Trophoblast cell (in vitro differentiated cells and primary cell): ENCODE measurements at regions not wholly inside any gene's neighbourhood (a gene's known extent, or its start where the extent isn't known, plus 50 kb on each side); places are given as distances from the start of the nearest gene placed in this dataset.
"Not testable (repeated sequence)": the region's sequence is repeated elsewhere in the genome, so short reads cannot be mapped to it uniquely, and the experiment has no call there.

Experiments
- DNase-seq, 2 donors: peaks; one replicate each; pipeline ENCODE4 v3.0.0-alpha.2; 2016
- H2AFZ ChIP-seq: 2 replicates; pipeline ENCODE4 v1.6.1; 2013; ENCODE audit warnings: low read length, moderate library complexity, mild to moderate bottlenecking; ENCODE audit not compliant: insufficient read depth, poor library complexity
- H2AK5ac ChIP-seq: 2 replicates; pipeline ENCODE4 v1.6.1; 2013; ENCODE audit warnings: mild to moderate bottlenecking, low read length
- H2BK120ac ChIP-seq: 2 replicates; pipeline ENCODE4 v1.6.1; 2013; ENCODE audit warnings: low read length, mild to moderate bottlenecking, moderate library complexity; ENCODE audit not compliant: insufficient read depth, poor library complexity
- H2BK12ac ChIP-seq: 2 replicates; pipeline ENCODE4 v1.6.1; 2013; ENCODE audit warnings: mild to moderate bottlenecking, low read length, moderate library complexity
- H2BK5ac ChIP-seq: 2 replicates; pipeline ENCODE4 v1.6.1; 2013; ENCODE audit warnings: low read length, low read depth, moderate library complexity, mild to moderate bottlenecking; ENCODE audit not compliant: poor library complexity
- H3K14ac ChIP-seq: 2 replicates; pipeline ENCODE4 v1.6.1; 2013; ENCODE audit warnings: mild to moderate bottlenecking, low read length
- H3K18ac ChIP-seq: 2 replicates; pipeline ENCODE4 v1.6.1; 2013; ENCODE audit warnings: mild to moderate bottlenecking, low read length
- H3K23ac ChIP-seq: 2 replicates; pipeline ENCODE4 v1.6.1; 2013; ENCODE audit warnings: low read length
- H3K27ac ChIP-seq: 2 replicates; pipeline ENCODE4 v1.5.1; 2013; ENCODE audit warnings: low read depth, mild to moderate bottlenecking, inconsistent platforms, low read length, moderate library complexity
- H3K27me3 ChIP-seq: 2 replicates; pipeline ENCODE4 v1.6.1; 2013; ENCODE audit warnings: inconsistent platforms, mild to moderate bottlenecking, low read length, moderate library complexity; ENCODE audit not compliant: insufficient read depth
- H3K36me3 ChIP-seq, 2 experiments: 1 replicate in 1 of 2; 2 replicates in 1 of 2; pipeline ENCODE4 v1.6.1; 2013; ENCODE audit warnings: low read length in 2 of 2, mild to moderate bottlenecking in 2 of 2, moderate library complexity in 1 of 2; ENCODE audit not compliant: insufficient read depth in 2 of 2, control insufficient read depth in 1 of 2
- H3K4ac ChIP-seq: 2 replicates; pipeline ENCODE4 v1.6.1; 2013; ENCODE audit warnings: low read depth, mild to moderate bottlenecking, low read length, moderate library complexity
- H3K4me1 ChIP-seq, 2 experiments: 1 replicate in 1 of 2; 2 replicates in 1 of 2; pipeline ENCODE4 v1.6.1; 2013; ENCODE audit warnings: low read length in 2 of 2, mild to moderate bottlenecking in 2 of 2, moderate library complexity in 1 of 2; ENCODE audit not compliant: insufficient read depth in 2 of 2, control insufficient read depth in 1 of 2
- H3K4me2 ChIP-seq: 2 replicates; pipeline ENCODE4 v1.6.1; 2013; ENCODE audit warnings: inconsistent platforms, mild to moderate bottlenecking, low read length, moderate library complexity
- H3K4me3 ChIP-seq: 2 replicates; pipeline ENCODE4 v1.5.1; 2013; ENCODE audit warnings: mild to moderate bottlenecking, low read depth, low read length, inconsistent platforms
- H3K79me1 ChIP-seq: one replicate; pipeline ENCODE4 v1.6.1; 2013; ENCODE audit warnings: low read length
- H3K79me2 ChIP-seq: 2 replicates; pipeline ENCODE4 v1.6.1; 2013; ENCODE audit warnings: low read length, mild to moderate bottlenecking; ENCODE audit not compliant: control insufficient read depth, insufficient read depth, poor library complexity
- H3K9ac ChIP-seq: 2 replicates; pipeline ENCODE4 v1.6.1; 2013; ENCODE audit warnings: mild to moderate bottlenecking, low read length
- H3K9me3 ChIP-seq: 2 replicates; pipeline ENCODE4 v1.6.1; 2013; ENCODE audit warnings: low read depth, mild to moderate bottlenecking, control low read depth, inconsistent platforms, low read length; ENCODE audit not compliant: insufficient read depth
- H4K12ac ChIP-seq: 2 replicates; pipeline ENCODE4 v1.6.1; 2013; ENCODE audit warnings: low read depth, mild to moderate bottlenecking, low read length, moderate library complexity
- H4K8ac ChIP-seq: 2 replicates; pipeline ENCODE4 v1.6.1; 2013; ENCODE audit warnings: low read depth, mild to moderate bottlenecking, low read length, moderate library complexity
- H4K91ac ChIP-seq: one replicate; pipeline ENCODE4 v1.6.1; 2013; ENCODE audit warnings: low read depth, mild to moderate bottlenecking, low read length, moderate library complexity
- WGBS: extraction: QIAGEN DNeasy Blood & Tissue Kit; methylation state at CpG from one replicate; pipeline ENCODE4 v1.1.7; 2013; ENCODE audit warnings: missing lambda C conversion rate; ENCODE audit not compliant: insufficient read length, insufficient coverage; ENCODE audit errors: extremely low coverage; 5-methylcytosine and 5-hydroxymethylcytosine counted together

- H2BK120ac ChIP-seq, H3K18ac ChIP-seq, H3K14ac ChIP-seq, H3K4me1 ChIP-seq, H3K9ac ChIP-seq, H3K27me3 ChIP-seq, H3K4ac ChIP-seq, H3K23ac ChIP-seq, H3K9me3 ChIP-seq, DNase-seq, H4K12ac ChIP-seq, H4K91ac ChIP-seq, H3K36me3 ChIP-seq, H3K27ac ChIP-seq, H2BK5ac ChIP-seq, H3K4me3 ChIP-seq, H3K79me2 ChIP-seq, H3K4me2 ChIP-seq, H2BK12ac ChIP-seq, H3K79me1 ChIP-seq, H2AK5ac ChIP-seq, H4K8ac ChIP-seq, H2AFZ ChIP-seq: not testable (repeated sequence)
- no CpG with 5 or more reads among the region's 18 CpGs for WGBS
Observed at GRCh38 chr21:6456011-6456661, 4065.2 kb upstream of the TPTE start.

GRCh38 chr21:6459761-6460160 is 4061.6 kb upstream of the TPTE start:
- not testable (repeated sequence) for H3K4me3 ChIP-seq, H2BK5ac ChIP-seq, H3K14ac ChIP-seq, H3K4ac ChIP-seq, H4K91ac ChIP-seq, H2AFZ ChIP-seq, H2BK120ac ChIP-seq, H3K9ac ChIP-seq, H2AK5ac ChIP-seq, H3K23ac ChIP-seq, H3K18ac ChIP-seq, H3K36me3 ChIP-seq, H3K79me2 ChIP-seq, H3K4me2 ChIP-seq, H3K27ac ChIP-seq, H4K8ac ChIP-seq, H3K79me1 ChIP-seq, H3K27me3 ChIP-seq, H4K12ac ChIP-seq, H3K9me3 ChIP-seq, DNase-seq, H3K4me1 ChIP-seq, H2BK12ac ChIP-seq
- no CpG with 5 or more reads among the region's 12 CpGs for WGBS

GRCh38 chr21:6461358-6461757 is 4060.0 kb upstream of the TPTE start:
- not testable (repeated sequence) for H3K4me3 ChIP-seq, H3K18ac ChIP-seq, H3K4me1 ChIP-seq, H2BK5ac ChIP-seq, H3K4me2 ChIP-seq, H3K27me3 ChIP-seq, H3K4ac ChIP-seq, DNase-seq, H3K9me3 ChIP-seq, H4K91ac ChIP-seq, H4K8ac ChIP-seq, H3K79me2 ChIP-seq, H4K12ac ChIP-seq, H3K36me3 ChIP-seq, H2AK5ac ChIP-seq, H2BK120ac ChIP-seq, H2BK12ac ChIP-seq, H3K23ac ChIP-seq, H3K14ac ChIP-seq, H3K79me1 ChIP-seq, H2AFZ ChIP-seq, H3K9ac ChIP-seq, H3K27ac ChIP-seq
- no CpG with 5 or more reads among the region's 10 CpGs for WGBS

- not testable (repeated sequence) for DNase-seq, H3K14ac ChIP-seq, H2BK120ac ChIP-seq, H3K9me3 ChIP-seq, H2AK5ac ChIP-seq, H3K4me2 ChIP-seq, H3K4me3 ChIP-seq, H3K79me1 ChIP-seq, H3K27ac ChIP-seq, H4K12ac ChIP-seq, H3K4me1 ChIP-seq, H2AFZ ChIP-seq, H3K9ac ChIP-seq, H4K8ac ChIP-seq, H3K23ac ChIP-seq, H2BK5ac ChIP-seq, H4K91ac ChIP-seq, H2BK12ac ChIP-seq, H3K27me3 ChIP-seq, H3K4ac ChIP-seq, H3K36me3 ChIP-seq, H3K18ac ChIP-seq, H3K79me2 ChIP-seq
- WGBS: no CpG with 5 or more reads among the region's 11 CpGs
Observed at GRCh38 chr21:6464419-6464818, 4057.0 kb upstream of the TPTE start.
